PC-3 (cell line): ENCODE measurements at regions not wholly inside any gene's neighbourhood (a gene's known extent, or its start where the extent isn't known, plus 50 kb on each side); places are given as distances from the start of the nearest gene placed in this dataset.

Source experiments
- ATAC-seq: fragments of 200-7000 bp; cut with Tn5 transposase; 2 replicates; pipeline ENCODE4 v1.9.1; 2020; ENCODE audit warnings: mild to moderate bottlenecking, moderate library complexity
- BruUV-seq: library from RNA; stranded (reverse); fragments of 400-500 nt; replicated peaks from 2 replicates; lab custom pipeline; 2021; lab: Mats Ljungman, UMichigan
- CTCF ChIA-PET: fragments of 300-600 bp; sonication (Branson Sonifier 250); formaldehyde crosslinking; loops from one replicate; lab custom pipeline; 2022; ENCODE audit warnings: antibody characterized with exemption; lab: Charles Lee
- POLR2A ChIA-PET: fragments of 300-600 bp; sonication (Branson Sonifier 250); formaldehyde crosslinking; loops from one replicate; lab custom pipeline; 2022; ENCODE audit warnings: antibody characterized with exemption; ENCODE audit not compliant: unreplicated experiment; lab: Charles Lee
- DNase-seq: peaks from one replicate; pipeline ENCODE4 v3.0.0-alpha.2; 2015
- H2AFZ ChIP-seq: fragments of 300-600 bp; sonication (generic); 2 replicates; pipeline ENCODE4 v1.6.0; 2016; ENCODE audit warnings: antibody characterized with exemption, low read length
- H3F3A ChIP-seq: fragments of 300-600 bp; sonication (generic); one replicate; pipeline ENCODE4 v1.6.0; 2017; ENCODE audit warnings: antibody characterized with exemption, low read length, control low read depth, mild to moderate bottlenecking; ENCODE audit not compliant: unreplicated experiment
- H3K27ac ChIP-seq: fragments of 300-600 bp; sonication (generic); 2 replicates; pipeline ENCODE4 v1.5.1; 2016; ENCODE audit warnings: mild to moderate bottlenecking, low read length
- H3K27me3 ChIP-seq: fragments of 300-600 bp; sonication (generic); 2 replicates; pipeline ENCODE4 v1.6.1; 2016; ENCODE audit warnings: low read length, mixed read lengths
- H3K36me3 ChIP-seq: fragments of 300-600 bp; sonication (generic); 2 replicates; pipeline ENCODE4 v1.6.1; 2016; ENCODE audit warnings: low read depth, mixed run types, low read length, mixed read lengths
- H3K4me1 ChIP-seq: fragments of 300-600 bp; sonication (generic); 2 replicates; pipeline ENCODE4 v1.5.1; 2016; ENCODE audit warnings: low read length; ENCODE audit not compliant: insufficient read depth
- H3K4me2 ChIP-seq: fragments of 300-600 bp; sonication (generic); 2 replicates; pipeline ENCODE4 v1.6.0; 2016; ENCODE audit warnings: low read length
- H3K4me3 ChIP-seq: fragments of 300-600 bp; sonication (generic); 2 replicates; pipeline ENCODE4 v1.5.1; 2016; ENCODE audit warnings: mild to moderate bottlenecking, low read length, mixed read lengths
- H3K79me2 ChIP-seq: fragments of 300-600 bp; sonication (generic); 2 replicates; pipeline ENCODE4 v1.6.1; 2017; ENCODE audit warnings: low read length, mixed read lengths
- H3K9ac ChIP-seq: fragments of 300-600 bp; sonication (generic); 2 replicates; pipeline ENCODE4 v1.6.0; 2016; ENCODE audit warnings: mild to moderate bottlenecking, low read length
- H3K9me2 ChIP-seq: fragments of 300-600 bp; sonication (generic); replicated peaks from 2 replicates; pipeline ENCODE4 v1.6.1; 2016; ENCODE audit warnings: mixed run types, low read length, mixed read lengths
- H3K9me3 ChIP-seq: fragments of 300-600 bp; sonication (generic); 2 replicates; pipeline ENCODE4 v1.6.1; 2016; ENCODE audit warnings: low read length, mixed read lengths
- H4K20me1 ChIP-seq: fragments of 300-600 bp; sonication (generic); 2 replicates; pipeline ENCODE4 v1.6.1; 2016; ENCODE audit warnings: low read length, mixed read lengths
- EZH2 ChIP-seq: fragments of 300-600 bp; sonication (generic); IDR thresholded peaks from one replicate; pipeline ENCODE4 v1.6.1; 2017; ENCODE audit warnings: antibody characterized with exemption, mild to moderate bottlenecking, low read length; ENCODE audit not compliant: unreplicated experiment
- EZH2phosphoT487 ChIP-seq: fragments of 300-600 bp; sonication (generic); IDR thresholded peaks from 2 replicates; pipeline ENCODE4 v1.6.1; 2018; ENCODE audit warnings: mild to moderate bottlenecking, antibody characterized with exemption, low read length, borderline replicate concordance
- intact Hi-C: fragments of 100-400 bp; cut with micrococcal nuclease; formaldehyde crosslinking; loops from 2 replicates; pipeline ENCODE4 v1.9.0; 2023
- TF ChIP-seq, protein P1 (sequence below): fragments of 300-600 bp; sonication (generic); conservative IDR thresholded peaks from 2 replicates; pipeline ENCODE4 v1.5.1; 2017; ENCODE audit warnings: antibody characterized with exemption, low read depth, mild to moderate bottlenecking, low read length

DNA sequence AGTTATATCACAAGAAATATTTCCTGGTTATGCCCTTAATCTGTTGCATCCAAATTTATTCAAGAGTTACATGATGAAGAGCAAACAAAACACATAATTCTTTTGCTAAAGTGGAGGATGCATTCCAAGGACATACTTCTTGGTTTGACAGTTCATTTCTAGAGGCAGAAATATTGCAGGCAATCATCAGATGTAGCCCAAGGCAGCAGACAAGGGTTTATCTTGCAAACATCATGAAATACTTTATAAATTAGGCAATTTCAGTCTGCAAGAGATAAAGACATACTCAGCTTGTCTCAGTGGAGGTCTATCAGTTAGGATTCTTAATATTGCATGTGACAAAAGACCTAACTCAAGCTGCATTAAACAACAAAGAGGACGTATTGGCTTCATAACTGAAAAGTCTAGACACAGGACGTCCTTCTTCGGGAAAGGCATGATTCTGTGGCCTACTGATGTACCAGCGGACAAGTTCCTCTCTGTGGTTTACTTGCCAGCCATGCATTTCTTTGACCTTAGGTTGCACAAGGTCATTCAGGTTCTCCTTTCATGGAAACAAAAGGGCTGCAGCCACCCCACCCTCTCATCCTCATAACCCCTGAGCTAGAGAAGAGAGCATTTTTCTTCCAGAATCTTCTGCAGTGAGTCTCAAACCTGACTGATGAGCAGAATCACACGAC lies 204.1 kb downstream of the KATNAL1 start:
- H4K20me1 ChIP-seq, result no peaks in the 10 kb centered on the region
- no TSS peak for BruUV-seq
- TF ChIP-seq EZH2 (no peak), EZH2phosphoT487 (no peak)
- TF ChIP-seq, protein P1, sequence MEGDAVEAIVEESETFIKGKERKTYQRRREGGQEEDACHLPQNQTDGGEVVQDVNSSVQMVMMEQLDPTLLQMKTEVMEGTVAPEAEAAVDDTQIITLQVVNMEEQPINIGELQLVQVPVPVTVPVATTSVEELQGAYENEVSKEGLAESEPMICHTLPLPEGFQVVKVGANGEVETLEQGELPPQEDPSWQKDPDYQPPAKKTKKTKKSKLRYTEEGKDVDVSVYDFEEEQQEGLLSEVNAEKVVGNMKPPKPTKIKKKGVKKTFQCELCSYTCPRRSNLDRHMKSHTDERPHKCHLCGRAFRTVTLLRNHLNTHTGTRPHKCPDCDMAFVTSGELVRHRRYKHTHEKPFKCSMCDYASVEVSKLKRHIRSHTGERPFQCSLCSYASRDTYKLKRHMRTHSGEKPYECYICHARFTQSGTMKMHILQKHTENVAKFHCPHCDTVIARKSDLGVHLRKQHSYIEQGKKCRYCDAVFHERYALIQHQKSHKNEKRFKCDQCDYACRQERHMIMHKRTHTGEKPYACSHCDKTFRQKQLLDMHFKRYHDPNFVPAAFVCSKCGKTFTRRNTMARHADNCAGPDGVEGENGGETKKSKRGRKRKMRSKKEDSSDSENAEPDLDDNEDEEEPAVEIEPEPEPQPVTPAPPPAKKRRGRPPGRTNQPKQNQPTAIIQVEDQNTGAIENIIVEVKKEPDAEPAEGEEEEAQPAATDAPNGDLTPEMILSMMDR, result no peak
- H2AFZ ChIP-seq, result no peak overlapping the region
- intact Hi-C loops, result no loop called here
- ChIA-PET POLR2A (no interaction called here), CTCF (no interaction called here)
- H3K4me1 ChIP-seq, result peaks cover 5% of the 10 kb centered on the region; the same call in 1 of the 2 replicates
- H3K27me3 ChIP-seq, result no peaks in the 10 kb centered on the region
- H3K9ac ChIP-seq, result no peak overlapping the region
- no peak overlapping the region for H3K4me3 ChIP-seq
- ATAC-seq (no peak), DNase-seq (no peak)
- no peaks in the 10 kb centered on the region for H3K9me2 ChIP-seq
- no peak overlapping the region for H3K4me2 ChIP-seq
- no peaks in the 10 kb centered on the region for H3K36me3 ChIP-seq
- no peaks in the 10 kb centered on the region for H3K79me2 ChIP-seq
- H3K9me3 ChIP-seq, result no peaks in the 10 kb centered on the region
- H3F3A ChIP-seq, result no peaks in the 10 kb centered on the region
- no peak overlapping the region for H3K27ac ChIP-seq

DNA sequence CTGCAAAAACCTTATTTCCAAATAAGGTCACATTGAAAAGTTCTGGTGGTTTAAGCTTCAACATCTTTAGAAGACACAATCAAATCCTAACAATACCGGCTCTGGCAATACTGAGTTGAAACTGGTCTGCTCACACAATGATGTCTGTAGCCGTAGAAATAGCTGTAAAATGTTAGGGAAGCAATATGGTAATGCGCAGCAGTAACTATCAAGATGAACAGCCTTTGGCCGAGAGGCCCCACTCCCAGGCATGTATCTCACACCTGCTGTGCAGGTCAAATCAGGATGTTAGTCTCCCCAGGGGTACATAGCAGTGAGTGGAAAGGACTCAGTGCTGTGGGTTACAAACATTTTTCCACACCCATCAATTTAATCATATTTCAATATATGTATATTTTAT lies 207.1 kb downstream of the KATNAL1 start:
- ATAC-seq (no peak), DNase-seq (no peak)
- Histone ChIP-seq H3K4me1 (no peaks in the 10 kb centered on the region), H3K4me2 (no peak overlapping the region), H3K9me3 (no peaks in the 10 kb centered on the region), H3F3A (no peaks in the 10 kb centered on the region), H3K4me3 (no peak overlapping the region), H3K27me3 (no peaks in the 10 kb centered on the region), H4K20me1 (no peaks in the 10 kb centered on the region), H3K36me3 (no peaks in the 10 kb centered on the region), H3K79me2 (no peaks in the 10 kb centered on the region), H3K9me2 (no peaks in the 10 kb centered on the region), H3K9ac (no peak overlapping the region), H2AFZ (no peak overlapping the region), H3K27ac (no peak overlapping the region)
- BruUV-seq, result no TSS peak
- TF ChIP-seq EZH2 (no peak), EZH2phosphoT487 (no peak)
- TF ChIP-seq, protein P1, result no peak
- ChIA-PET POLR2A (no interaction called here), CTCF (no interaction called here)
- intact Hi-C loops, result no loop called here

DNA sequence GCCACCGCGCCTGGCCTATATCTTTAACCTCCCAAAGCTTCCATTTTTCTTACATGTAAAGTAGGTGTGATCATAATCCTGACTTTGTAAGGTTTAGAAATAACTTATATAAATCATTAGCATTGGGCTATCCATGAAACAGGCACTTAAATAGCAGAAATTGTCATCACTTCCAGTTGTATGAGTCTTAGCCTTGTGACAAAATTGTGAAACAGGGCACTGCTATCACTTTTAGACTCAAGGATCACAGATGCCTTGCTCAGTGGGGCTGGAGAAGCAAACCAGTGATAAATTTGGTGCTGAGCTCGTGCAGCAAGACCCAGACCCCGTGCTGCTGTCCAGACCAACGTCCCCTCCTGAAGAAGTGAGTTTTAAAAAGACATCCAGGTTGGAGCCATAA lies 209.7 kb downstream of the KATNAL1 start:
- Histone ChIP-seq H3K4me3 (no peak overlapping the region), H3K4me2 (no peak overlapping the region), H3K79me2 (no peaks in the 10 kb centered on the region), H3K4me1 (no peaks in the 10 kb centered on the region), H2AFZ (no peak overlapping the region), H3K27ac (no peak overlapping the region), H3K9me2 (no peaks in the 10 kb centered on the region), H3K36me3 (no peaks in the 10 kb centered on the region), H3K9ac (no peak overlapping the region), H3K27me3 (no peaks in the 10 kb centered on the region), H3F3A (no peaks in the 10 kb centered on the region), H3K9me3 (no peaks in the 10 kb centered on the region), H4K20me1 (no peaks in the 10 kb centered on the region)
- intact Hi-C loops, result no loop called here
- DNase-seq (no peak), ATAC-seq (no peak)
- BruUV-seq, result no TSS peak
- ChIA-PET POLR2A (interaction anchor here (0.7 kb wide), 1 partner anchor 247 kb away, joined by 8 read pairs; the partner anchor contains the start of gene UBL3), CTCF (interaction anchor here (0.6 kb wide), 1 partner anchor 162 kb away, joined by 3 read pairs; no protein-coding TSS in a partner anchor)
- TF ChIP-seq EZH2phosphoT487, result no peak
- no peak for TF ChIP-seq EZH2
- TF ChIP-seq, protein P1, result no peak
